Fibroblast of lung (primary cell): ENCODE measurements at regions not wholly inside any gene's neighbourhood (a gene's known extent, or its start where the extent isn't known, plus 50 kb on each side); places are given as distances from the start of the nearest gene placed in this dataset.

Experiments used
- CTCF ChIP-seq, 2 donors: IDR thresholded peaks in 1 of 2; conservative IDR thresholded peaks in 1 of 2; 1 replicate in 1 of 2; 2 replicates in 1 of 2; pipeline ENCODE4 v1.5.1; 2011 to 2012; ENCODE audit warnings: low read length in 2 of 2, control low read depth in 1 of 2, inconsistent platforms in 1 of 2, low read depth in 1 of 2, mild to moderate bottlenecking in 1 of 2
- EZH2 ChIP-seq: IDR thresholded peaks from 2 replicates; pipeline ENCODE4 v1.5.1; 2012; ENCODE audit warnings: low read length, control low read depth, mild to moderate bottlenecking; ENCODE audit errors: missing control alignments

- TF ChIP-seq CTCF (conservative IDR thresholded peaks at IDR 0.05 in 1 of 2, IDR thresholded peaks at IDR 0.05 in 1 of 2; ENCODE audit: low read depth in 1 of 2, low read length in 2 of 2), result no peak
- no peak for TF ChIP-seq EZH2
Observed at GRCh38 chr6:149128489-149129145, 188.9 kb upstream of the TAB2 start.
